ENCODE measurements at regions not wholly inside any gene's neighbourhood (a gene's known extent, or its start where the extent isn't known, plus 50 kb on each side); places are given as distances from the start of the nearest gene placed in this dataset.
"Not testable (repeated sequence)": the region's sequence is repeated elsewhere in the genome, so short reads cannot be mapped to it uniquely, and the experiment has no call there.

- intact Hi-C loops (cut with DNase I; ENCODE audit: low total_unique reads), result no loop called here
- H3K27ac ChIP-seq, result no peak overlapping the region
- DNase-seq (no peak), ATAC-seq (no peak)
- H3K4me3 ChIP-seq, result no peak overlapping the region
- no peaks in the 10 kb centered on the region for H3K27me3 ChIP-seq
- TF ChIP-seq POLR2A (IDR thresholded peaks at IDR 0.05) (no peak), CTCF (IDR thresholded peaks at IDR 0.05 in 4 of 5, conservative IDR thresholded peaks at IDR 0.05 in 1 of 5) (no peak)
- H3K4me1 ChIP-seq, result peaks cover 4 to 7% of the 10 kb centered on the region in 2 donors
- no peaks in the 10 kb centered on the region for H3K9me3 ChIP-seq
- no peaks in the 10 kb centered on the region for H3K36me3 ChIP-seq
- in situ Hi-C loops (cut with MboI; ENCODE audit: low sequenced_read_pairs in 4 of 4), result no loop called here
Measured at GRCh38 chr2:195531754-195532153, 125.3 kb upstream of the SLC39A10 start.

GRCh38 chr2:195523242-195523641 lies 133.8 kb upstream of the SLC39A10 start:
- H3K4me3 ChIP-seq; in situ Hi-C loops (cut with MboI; ENCODE audit: low sequenced_read_pairs in 4 of 4); DNase-seq; H3K4me1 ChIP-seq; H3K27ac ChIP-seq; H3K27me3 ChIP-seq; ATAC-seq; H3K36me3 ChIP-seq; H3K9me3 ChIP-seq; intact Hi-C loops (cut with DNase I; ENCODE audit: low total_unique reads): not testable (repeated sequence)

GRCh38 chr2:195521589-195521988 lies 135.4 kb upstream of the SLC39A10 start:
- in situ Hi-C loops (cut with MboI; ENCODE audit: low sequenced_read_pairs in 4 of 4), result no loop called here
- no peaks in the 10 kb centered on the region for H3K36me3 ChIP-seq
- ATAC-seq, result no peak
- no peak overlapping the region for H3K27ac ChIP-seq
- no peaks in the 10 kb centered on the region for H3K9me3 ChIP-seq
- intact Hi-C loops (cut with DNase I; ENCODE audit: low total_unique reads), result no loop called here
- H3K4me1 ChIP-seq, result no peaks in the 10 kb centered on the region
- no peak overlapping the region for H3K4me3 ChIP-seq
- H3K27me3 ChIP-seq, result no peaks in the 10 kb centered on the region
- DNase-seq, result no peak
- TF ChIP-seq POLR2A (IDR thresholded peaks at IDR 0.05) (no peak), CTCF (IDR thresholded peaks at IDR 0.05 in 4 of 5, conservative IDR thresholded peaks at IDR 0.05 in 1 of 5) (no peak)

GRCh38 chr2:195520671-195521155 lies 136.3 kb upstream of the SLC39A10 start:
- no peak for ATAC-seq
- Histone ChIP-seq H3K36me3 (no peaks in the 10 kb centered on the region), H3K4me3 (no peak overlapping the region), H3K27ac (no peak overlapping the region), H3K4me1 (no peaks in the 10 kb centered on the region), H3K27me3 (no peaks in the 10 kb centered on the region), H3K9me3 (no peaks in the 10 kb centered on the region)
- TF ChIP-seq POLR2A (IDR thresholded peaks at IDR 0.05) (no peak), CTCF (IDR thresholded peaks at IDR 0.05 in 4 of 5, conservative IDR thresholded peaks at IDR 0.05 in 1 of 5) (no peak)
- intact Hi-C loops (cut with DNase I; ENCODE audit: low total_unique reads) (no loop called here), in situ Hi-C loops (cut with MboI; ENCODE audit: low sequenced_read_pairs in 4 of 4) (no loop called here)
- no peak for DNase-seq

GRCh38 chr2:195515551-195515950 lies 141.5 kb upstream of the SLC39A10 start:
- Histone ChIP-seq H3K4me1 (no peaks in the 10 kb centered on the region), H3K27me3 (no peaks in the 10 kb centered on the region), H3K27ac (no peak overlapping the region), H3K4me3 (no peak overlapping the region), H3K36me3 (no peaks in the 10 kb centered on the region), H3K9me3 (no peaks in the 10 kb centered on the region)
- in situ Hi-C loops (cut with MboI; ENCODE audit: low sequenced_read_pairs in 4 of 4) (no loop called here), intact Hi-C loops (cut with DNase I; ENCODE audit: low total_unique reads) (no loop called here)
- TF ChIP-seq CTCF (IDR thresholded peaks at IDR 0.05 in 4 of 5, conservative IDR thresholded peaks at IDR 0.05 in 1 of 5) (no peak), POLR2A (IDR thresholded peaks at IDR 0.05) (no peak)
- DNase-seq (no peak), ATAC-seq (no peak)
